GM23338 (cell line): ENCODE measurements at regions not wholly inside any gene's neighbourhood (a gene's known extent, or its start where the extent isn't known, plus 50 kb on each side); places are given as distances from the start of the nearest gene placed in this dataset.

Experiments used
- ATAC-seq: fragments of 200-7000 bp; cut with Tn5 transposase; 3 replicates; pipeline ENCODE4 v1.9.1; 2020
- DNase-seq: peaks from one replicate; pipeline ENCODE4 v3.0.0-alpha.2; 2015; ENCODE audit warnings: low spot score
- H2AFZ ChIP-seq: fragments of 200-600 bp; sonication (generic); 2 replicates; pipeline ENCODE4 v1.8.0; 2016; ENCODE audit warnings: antibody characterized with exemption, mild to moderate bottlenecking, moderate library complexity
- H3F3A ChIP-seq: fragments of 200-600 bp; sonication (generic); replicated peaks from 2 replicates; pipeline ENCODE4 v1.8.0; 2017; ENCODE audit warnings: antibody characterized with exemption, mixed run types, low read depth
- H3K27ac ChIP-seq: fragments of 200-600 bp; sonication (generic); 2 replicates; pipeline ENCODE4 v1.6.1; 2016; ENCODE audit warnings: low read depth
- H3K27me3 ChIP-seq: fragments of 200-600 bp; sonication (generic); 2 replicates; pipeline ENCODE4 v1.8.0; 2016; ENCODE audit warnings: mild to moderate bottlenecking, mixed run types, moderate library complexity; ENCODE audit not compliant: insufficient read depth
- H3K36me3 ChIP-seq: fragments of 200-600 bp; sonication (generic); 2 replicates; pipeline ENCODE4 v1.8.0; 2016; ENCODE audit warnings: mild to moderate bottlenecking; ENCODE audit not compliant: insufficient read depth
- H3K4me1 ChIP-seq: fragments of 200-600 bp; sonication (generic); 2 replicates; pipeline ENCODE4 v1.8.0; 2016; ENCODE audit warnings: mild to moderate bottlenecking, moderate library complexity; ENCODE audit not compliant: insufficient read depth
- H3K4me2 ChIP-seq: fragments of 200-600 bp; sonication (generic); 2 replicates; pipeline ENCODE4 v1.7.1; 2017; ENCODE audit warnings: mixed run types
- H3K4me3 ChIP-seq: fragments of 200-600 bp; sonication (generic); 2 replicates; pipeline ENCODE4 v1.6.1; 2016; ENCODE audit warnings: mixed run types
- H3K79me2 ChIP-seq: fragments of 200-600 bp; sonication (generic); replicated peaks from 2 replicates; pipeline ENCODE4 v1.8.0; 2017; ENCODE audit warnings: mild to moderate bottlenecking; ENCODE audit not compliant: insufficient read depth
- H3K9me2 ChIP-seq: fragments of 200-600 bp; sonication (generic); 2 replicates; pipeline ENCODE4 v1.8.0; 2017; ENCODE audit not compliant: insufficient read depth
- H4K20me1 ChIP-seq: fragments of 200-600 bp; sonication (generic); replicated peaks from 2 replicates; pipeline ENCODE4 v1.8.0; 2017; ENCODE audit warnings: mild to moderate bottlenecking; ENCODE audit not compliant: insufficient read depth
- H3K27ac Mint-ChIP-seq: 2 replicates; pipeline ENCODE4 v1.8.0; 2020; ENCODE audit warnings: inconsistent platforms, mild to moderate bottlenecking, moderate library complexity, mixed read lengths
- H3K27me3 Mint-ChIP-seq: 3 replicates; pipeline ENCODE4 v1.8.0; 2022; ENCODE audit warnings: low read depth, mild to moderate bottlenecking, moderate library complexity, mixed read lengths, inconsistent platforms; ENCODE audit not compliant: insufficient read depth, poor library complexity
- H3K36me3 Mint-ChIP-seq: 3 replicates; pipeline ENCODE4 v1.8.0; 2021; ENCODE audit warnings: low read depth, mild to moderate bottlenecking, inconsistent platforms, moderate library complexity, mixed read lengths
- H3K4me1 Mint-ChIP-seq: 3 replicates; pipeline ENCODE4 v1.8.0; 2020; ENCODE audit warnings: mild to moderate bottlenecking, inconsistent platforms, mixed read lengths
- H3K4me3 Mint-ChIP-seq: 3 replicates; pipeline ENCODE4 v1.8.0; 2021; ENCODE audit warnings: moderate library complexity, mild to moderate bottlenecking, inconsistent platforms, mixed read lengths
- H3K9me3 Mint-ChIP-seq: 3 replicates; pipeline ENCODE4 v1.8.0; 2020; ENCODE audit warnings: moderate library complexity, mild to moderate bottlenecking, inconsistent platforms, mixed read lengths
- CREB1 ChIP-seq: fragments of 250-450 bp; sonication (Bioruptor Pico); IDR thresholded peaks from 2 replicates; pipeline ENCODE4 v1.5.0; 2020; ENCODE audit warnings: low read depth, mild to moderate bottlenecking, moderate library complexity
- CTCF ChIP-seq, 2 experiments: fragments of 200-600 bp in 1 of 2; sonication (generic) in 1 of 2; conservative IDR thresholded peaks; 2 replicates each; pipeline versions ENCODE4 v1.5.1 to v1.6.1; 2016 to 2017; ENCODE audit warnings: antibody characterized with exemption in 2 of 2, low read depth in 2 of 2, mild to moderate bottlenecking in 2 of 2, moderate library complexity in 1 of 2
- ETS1 ChIP-seq: IDR thresholded peaks from 2 replicates; pipeline ENCODE4 v1.6.1; 2016; ENCODE audit warnings: antibody characterized with exemption
- EZH2 ChIP-seq: fragments of 200-600 bp; sonication (generic); IDR thresholded peaks from one replicate; pipeline ENCODE4 v1.8.0; 2017; ENCODE audit warnings: antibody characterized with exemption, mild to moderate bottlenecking, low read depth; ENCODE audit not compliant: unreplicated experiment
- EZH2phosphoT487 ChIP-seq: fragments of 200-600 bp; sonication (generic); IDR thresholded peaks from one replicate; pipeline ENCODE4 v1.8.1; 2018; ENCODE audit warnings: antibody characterized with exemption; ENCODE audit not compliant: unreplicated experiment
- JUNB ChIP-seq: IDR thresholded peaks from one replicate; pipeline ENCODE4 v1.6.1; 2016; ENCODE audit warnings: antibody characterized with exemption; ENCODE audit not compliant: unreplicated experiment
- NANOG ChIP-seq: IDR thresholded peaks from 2 replicates; pipeline ENCODE4 v1.6.1; 2016; ENCODE audit warnings: antibody characterized with exemption, borderline replicate concordance
- POLR2AphosphoS5 ChIP-seq: IDR thresholded peaks from 2 replicates; pipeline ENCODE4 v1.6.1; 2016; ENCODE audit warnings: antibody characterized with exemption, low read depth
- REST ChIP-seq: IDR thresholded peaks from one replicate; pipeline ENCODE4 v1.6.1; 2018; ENCODE audit warnings: antibody characterized with exemption; ENCODE audit not compliant: unreplicated experiment
- STAT1 ChIP-seq: IDR thresholded peaks from one replicate; pipeline ENCODE4 v1.6.1; 2016; ENCODE audit warnings: antibody characterized with exemption; ENCODE audit not compliant: unreplicated experiment
- ZNF114 ChIP-seq: fragments of 250-450 bp; sonication (Bioruptor Pico); IDR thresholded peaks from 2 replicates; pipeline ENCODE4 v1.5.0; 2020; ENCODE audit warnings: mild to moderate bottlenecking, moderate library complexity
- ZNF331 ChIP-seq: fragments of 250-450 bp; sonication (Bioruptor Pico); IDR thresholded peaks from 2 replicates; pipeline ENCODE4 v1.5.0; 2020; ENCODE audit warnings: low read depth, mild to moderate bottlenecking, moderate library complexity
- ZNF462 ChIP-seq: fragments of 250-450 bp; sonication (Bioruptor Pico); IDR thresholded peaks from 2 replicates; pipeline ENCODE4 v1.5.0; 2020; ENCODE audit warnings: mild to moderate bottlenecking, moderate library complexity

- Histone ChIP-seq H3K4me2 (no peak overlapping the region), H3K36me3 (no peaks in the 10 kb centered on the region), H4K20me1 (no peaks in the 10 kb centered on the region), H3K4me3 (no peak overlapping the region), H3K27me3 (no peaks in the 10 kb centered on the region), H2AFZ (no peak overlapping the region), H3K27ac (no peak overlapping the region), H3K79me2 (no peaks in the 10 kb centered on the region), H3F3A (no peaks in the 10 kb centered on the region), H3K9me2 (no peaks in the 10 kb centered on the region), H3K4me1 (no peaks in the 10 kb centered on the region)
- Mint-ChIP-seq H3K4me3 (no peak overlapping the region), H3K27ac (no peak overlapping the region), H3K36me3 (no peaks in the 10 kb centered on the region), H3K4me1 (peaks cover 33% of the 10 kb centered on the region), H3K9me3 (no peaks in the 10 kb centered on the region), H3K27me3 (peaks cover 20% of the 10 kb centered on the region)
- ATAC-seq (peak; percentile 26; the same call in 2 of the 3 replicates), DNase-seq (no peak)
- TF ChIP-seq ETS1 = no peak
- TF ChIP-seq STAT1 = no peak
- TF ChIP-seq JUNB = no peak
- TF ChIP-seq CTCF (conservative IDR thresholded peaks at IDR 0.05; ENCODE audit: low read depth in 2 of 2) = no peak
- no peak for TF ChIP-seq ZNF331 (CRISPR knock-in tag)
- no peak for TF ChIP-seq ZNF462 (CRISPR knock-in tag)
- TF ChIP-seq CREB1 (CRISPR knock-in tag) = no peak
- TF ChIP-seq EZH2phosphoT487 = no peak
- TF ChIP-seq ZNF114 (CRISPR knock-in tag) = no peak
- no peak for TF ChIP-seq NANOG
- TF ChIP-seq POLR2AphosphoS5 = no peak
- TF ChIP-seq EZH2 = no peak
- no peak for TF ChIP-seq REST
Measured at GRCh38 chr16:86089334-86089900, 190.5 kb downstream of the IRF8 start.
